ENCODE measurements at regions not wholly inside any gene's neighbourhood (a gene's known extent, or its start where the extent isn't known, plus 50 kb on each side); places are given as distances from the start of the nearest gene placed in this dataset.

DNA sequence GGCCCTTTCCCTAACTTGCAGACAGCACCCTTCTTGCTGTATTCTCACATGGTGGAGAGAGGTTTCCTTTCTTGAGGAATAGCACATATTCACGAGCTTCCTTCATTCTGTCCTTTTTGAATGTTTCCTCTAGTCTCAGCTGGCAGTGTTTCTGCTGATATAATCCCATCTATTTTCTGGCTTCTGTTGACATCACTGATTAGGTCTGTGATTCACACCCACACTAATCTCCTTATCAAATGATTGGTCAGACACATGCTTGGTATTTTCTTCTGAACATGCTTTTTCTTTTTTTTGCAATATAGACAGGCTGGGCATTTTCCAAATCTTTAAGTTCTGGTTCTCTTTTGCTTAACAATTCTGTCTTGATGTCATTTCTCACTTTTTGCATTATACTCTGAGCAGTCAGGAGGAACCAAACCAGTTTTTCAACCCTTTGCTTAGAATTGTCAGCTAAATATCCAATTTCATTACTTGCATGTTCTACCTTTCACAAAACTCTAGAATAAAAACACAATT lies 65.4 kb downstream of the OXSM start:
- no peak for TF ChIP-seq EP300 (IDR thresholded peaks at IDR 0.05)
- no peak for TF ChIP-seq CTCF (IDR thresholded peaks at IDR 0.05)
- no peak for TF ChIP-seq POLR2AphosphoS5 (IDR thresholded peaks at IDR 0.05)
- no peak for TF ChIP-seq POLR2A (IDR thresholded peaks at IDR 0.05)

Measured in stomach (tissue), 4 donors.